IPS DF 4.7 (cell line): ENCODE measurements at regions not wholly inside any gene's neighbourhood (a gene's known extent, or its start where the extent isn't known, plus 50 kb on each side); places are given as distances from the start of the nearest gene placed in this dataset.
"Not testable (repeated sequence)": the region's sequence is repeated elsewhere in the genome, so short reads cannot be mapped to it uniquely, and the experiment has no call there.

Source experiments
- DNase-seq: peaks from one replicate; pipeline ENCODE4 v3.0.0-alpha.2; 2013; ENCODE audit warnings: low spot score; ENCODE audit errors: extremely low read depth

GRCh38 chr2:189308056-189308790, 128.7 kb upstream of the COL5A2 start:
- no peak for DNase-seq

GRCh38 chr2:189309331-189309730, 129.8 kb upstream of the COL5A2 start:
- no peak for DNase-seq

DNA sequence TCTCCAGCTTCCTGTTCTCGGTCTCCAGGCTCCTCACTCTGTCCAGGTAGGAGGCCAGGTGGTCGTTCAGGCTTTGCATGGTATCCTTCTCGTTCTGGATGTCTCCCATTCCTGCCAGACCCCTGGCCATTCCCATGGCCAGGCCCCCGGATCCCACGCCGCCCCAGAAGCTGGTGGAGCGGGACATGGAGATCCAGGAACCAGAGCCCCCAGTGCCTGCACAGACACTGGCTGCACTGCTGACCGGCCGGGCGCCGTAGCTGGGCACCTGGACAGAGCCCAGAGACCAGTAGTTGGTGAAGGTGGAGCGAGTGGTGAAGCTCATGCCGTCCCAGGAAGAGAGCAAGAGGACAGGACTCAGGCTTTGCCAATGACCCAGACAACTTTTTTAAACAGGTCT, 129.1 kb upstream of the WDR75 start:
- DNase-seq: no peak

GRCh38 chr2:189312643-189313042, 128.6 kb upstream of the WDR75 start:
- DNase-seq: no peak

GRCh38 chr2:189318761-189319160, 122.5 kb upstream of the WDR75 start:
- no peak for DNase-seq

- DNase-seq: not testable (repeated sequence)
Observed at GRCh38 chr2:189319424-189319823, 121.8 kb upstream of the WDR75 start.

GRCh38 chr2:189327879-189328847, 113.1 kb upstream of the WDR75 start:
- DNase-seq: no peak

GRCh38 chr2:189328848-189329245, 112.4 kb upstream of the WDR75 start:
- no peak for DNase-seq

- DNase-seq: no peak
Observed at GRCh38 chr2:189336276-189336975, 104.8 kb upstream of the WDR75 start.

DNA sequence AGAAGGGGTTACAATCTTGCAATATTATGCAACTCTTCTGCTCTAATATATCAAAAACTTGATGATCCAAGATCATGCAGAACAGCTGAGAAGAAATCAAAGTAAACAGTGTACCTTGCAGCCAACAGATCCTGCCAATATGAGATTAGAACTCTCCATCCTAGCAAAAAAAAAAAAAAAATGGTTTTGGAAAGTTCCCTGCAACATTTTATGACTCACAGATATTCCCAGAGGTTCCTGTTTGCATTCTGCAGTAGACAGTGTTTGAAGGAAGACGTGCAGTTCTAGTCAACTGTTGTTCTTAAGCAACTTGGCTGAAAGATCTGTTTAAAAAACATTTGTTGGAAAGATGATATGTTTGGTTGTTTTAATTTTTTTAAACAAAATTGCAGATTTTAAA, 103.6 kb upstream of the WDR75 start:
- DNase-seq: no peak

DNA sequence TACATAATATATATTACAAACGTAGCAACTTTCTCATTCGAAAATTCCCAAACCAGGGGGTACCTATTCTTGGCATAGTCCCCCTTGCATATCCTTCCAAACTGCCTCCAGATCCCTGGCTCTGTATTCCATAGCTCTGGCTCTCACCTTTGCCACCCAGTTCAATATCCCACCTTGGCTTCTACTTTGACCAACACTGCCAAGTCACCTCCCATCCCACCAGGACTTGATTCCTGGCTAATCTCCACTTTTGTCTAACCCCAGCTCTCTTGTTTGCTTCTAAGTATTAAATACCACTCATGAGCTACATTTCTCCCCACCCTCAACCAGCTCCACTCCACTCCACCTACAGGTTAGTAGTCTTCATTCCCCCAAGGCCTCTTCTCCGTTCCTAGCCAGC, 103.2 kb upstream of the WDR75 start:
- no peak for DNase-seq

DNA sequence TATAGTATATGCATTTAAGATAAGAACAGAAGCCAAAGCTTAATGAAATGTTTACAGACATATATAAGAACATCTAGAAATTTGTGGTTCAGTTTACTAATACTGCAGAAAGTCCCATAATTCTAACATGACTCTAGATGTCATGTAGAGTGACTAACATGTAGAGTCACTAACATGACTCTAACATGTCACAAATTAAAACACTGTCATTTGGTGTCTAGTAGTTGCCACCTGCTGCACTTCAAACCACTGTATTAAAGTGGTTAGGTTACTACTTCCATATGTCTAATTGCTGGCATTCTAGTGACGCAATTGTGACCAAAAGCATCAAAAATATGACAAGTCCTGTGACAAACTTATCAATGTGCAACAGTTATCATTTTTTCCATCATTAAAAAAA, 100.2 kb upstream of the WDR75 start:
- no peak for DNase-seq

DNA sequence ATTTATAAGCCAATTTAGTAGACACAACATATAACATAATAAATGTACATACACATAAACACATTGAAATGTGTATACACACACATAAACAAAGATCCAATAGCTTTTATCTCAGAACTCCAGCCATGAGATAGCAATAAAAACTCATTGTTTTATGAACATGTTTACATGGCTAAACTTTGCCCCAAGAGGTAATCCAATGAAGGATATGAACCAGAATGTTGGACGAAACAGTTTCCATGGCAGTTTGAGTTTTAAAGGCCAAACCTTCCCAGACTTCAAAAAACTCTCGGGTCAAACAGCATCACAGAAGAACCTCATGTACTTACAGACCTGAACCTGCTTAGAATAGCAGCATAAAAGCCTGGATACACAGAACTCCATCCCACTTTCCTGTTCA, 97.2 kb upstream of the WDR75 start:
- no peak for DNase-seq

GRCh38 chr2:189347540-189347939, 93.7 kb upstream of the WDR75 start:
- DNase-seq: peak; percentile 7

DNA sequence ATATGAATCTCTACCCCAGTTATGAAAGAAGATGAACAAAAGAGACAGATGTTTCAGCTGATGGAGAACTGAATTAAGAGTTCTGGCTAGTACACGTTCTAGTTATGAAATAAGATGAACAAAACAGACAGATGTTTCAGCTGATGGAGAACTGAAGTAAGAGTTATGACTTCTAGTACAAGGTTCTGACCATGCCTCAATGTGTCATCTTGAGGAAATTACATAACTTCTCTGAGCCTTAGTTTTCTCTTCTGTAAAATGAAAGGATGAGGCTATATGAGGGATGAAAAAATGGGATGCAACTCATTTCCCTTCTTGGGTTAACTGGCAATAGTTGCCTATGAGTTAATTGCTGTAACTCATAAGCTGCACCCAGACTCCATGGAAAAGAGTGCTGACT, 92.9 kb upstream of the WDR75 start:
- DNase-seq: no peak

GRCh38 chr2:189350540-189351209, 90.6 kb upstream of the WDR75 start:
- no peak for DNase-seq

DNA sequence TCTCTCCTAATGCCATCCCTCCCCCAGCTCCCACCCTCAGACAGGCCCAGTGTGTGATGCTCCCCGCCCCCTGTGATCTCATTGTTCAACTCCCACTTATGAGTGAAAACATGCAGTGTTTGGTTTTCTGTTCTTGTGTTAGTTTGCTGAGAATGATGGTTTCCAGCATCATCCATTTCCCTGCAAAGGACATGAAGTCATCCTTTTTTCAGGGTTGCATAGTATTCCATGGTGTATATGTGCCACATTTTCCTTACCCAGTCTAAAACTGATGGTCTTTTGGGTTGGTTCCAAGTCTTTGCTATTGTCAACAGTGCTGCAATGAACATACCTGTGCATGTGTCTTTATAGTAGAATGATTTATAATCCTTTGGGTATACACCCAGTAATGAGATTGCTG, 89.3 kb upstream of the WDR75 start:
- not testable (repeated sequence) for DNase-seq

- not testable (repeated sequence) for DNase-seq
Observed at GRCh38 chr2:189357375-189357774, 83.9 kb upstream of the WDR75 start.

DNA sequence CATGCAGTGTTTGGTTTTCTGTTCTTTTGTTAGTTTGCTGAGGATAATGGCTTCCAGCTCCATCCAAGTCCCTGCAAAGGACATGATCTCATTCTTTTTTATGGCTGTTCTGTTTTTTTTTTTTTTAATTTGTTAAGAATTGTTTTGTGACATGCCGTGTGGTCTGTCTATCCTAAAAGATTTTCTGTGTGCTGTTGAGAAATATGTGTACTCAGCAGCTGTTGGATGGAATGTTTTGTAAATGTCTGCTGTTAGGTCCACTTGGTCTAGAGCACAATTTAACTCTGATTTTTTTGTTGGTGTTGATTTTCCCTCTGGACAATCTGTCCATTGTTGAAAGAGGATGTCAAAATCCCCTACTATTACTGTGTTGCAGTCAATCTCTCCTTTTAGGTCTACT, 80.4 kb upstream of the WDR75 start:
- no peak for DNase-seq

- no peak for DNase-seq
Observed at GRCh38 chr2:189362283-189362682, 79.0 kb upstream of the WDR75 start.

- no peak for DNase-seq
Observed at GRCh38 chr2:189363559-189363958, 77.7 kb upstream of the WDR75 start.
